A673 (cell line): ENCODE measurements at regions not wholly inside any gene's neighbourhood (a gene's known extent, or its start where the extent isn't known, plus 50 kb on each side); places are given as distances from the start of the nearest gene placed in this dataset.

Experiments used
- BruUV-seq: library from RNA; stranded (reverse); fragments of 400-500 nt; replicated peaks from 2 replicates; lab custom pipeline; 2021; lab: Mats Ljungman, UMichigan
- CTCF ChIA-PET: fragments of 300-600 bp; sonication (Branson Sonifier 250); formaldehyde crosslinking; loops from one replicate; lab custom pipeline; 2022; ENCODE audit warnings: antibody characterized with exemption; lab: Charles Lee
- POLR2A ChIA-PET: fragments of 300-600 bp; sonication (Branson Sonifier 250); formaldehyde crosslinking; loops from one replicate; lab custom pipeline; 2022; ENCODE audit warnings: antibody characterized with exemption; ENCODE audit not compliant: low non-redundant PET; lab: Charles Lee
- DNase-seq: peaks from one replicate; pipeline ENCODE4 v3.0.0-alpha.2; 2015; ENCODE audit warnings: low spot score
- H3K27ac ChIP-seq: fragments of 200-600 bp; sonication (generic); 2 replicates; pipeline ENCODE4 v1.5.1; 2016; ENCODE audit warnings: mixed run types, low read depth, mild to moderate bottlenecking, mixed read lengths, antibody characterized with exemption, low read length; ENCODE audit not compliant: poor library complexity, severe bottlenecking
- H3K27me3 ChIP-seq: fragments of 200-600 bp; sonication (generic); replicated peaks from 2 replicates; pipeline ENCODE4 v1.6.1; 2017; ENCODE audit warnings: mixed run types, low read depth, mild to moderate bottlenecking, mixed read lengths, antibody characterized with exemption, low read length; ENCODE audit not compliant: insufficient read depth, poor library complexity
- H3K36me3 ChIP-seq: fragments of 200-600 bp; sonication (generic); 2 replicates; pipeline ENCODE4 v1.6.1; 2016; ENCODE audit warnings: mixed run types, mild to moderate bottlenecking, mixed read lengths, antibody characterized with exemption, low read length; ENCODE audit not compliant: insufficient read depth, poor library complexity, severe bottlenecking
- H3K4me1 ChIP-seq: fragments of 200-600 bp; sonication (generic); 2 replicates; pipeline ENCODE4 v1.6.1; 2017; ENCODE audit warnings: mixed run types, mild to moderate bottlenecking, mixed read lengths, antibody characterized with exemption, low read length; ENCODE audit not compliant: insufficient read depth, poor library complexity, severe bottlenecking
- H3K4me3 ChIP-seq: fragments of 200-600 bp; sonication (generic); 2 replicates; pipeline ENCODE4 v1.5.1; 2016; ENCODE audit warnings: low read depth, mixed run types, mild to moderate bottlenecking, mixed read lengths, low read length; ENCODE audit not compliant: poor library complexity, severe bottlenecking
- H3K9me3 ChIP-seq: fragments of 200-600 bp; sonication (generic); 2 replicates; pipeline ENCODE4 v1.6.1; 2016; ENCODE audit warnings: mixed run types, low read depth, mild to moderate bottlenecking, mixed read lengths, antibody characterized with exemption, low read length; ENCODE audit not compliant: poor library complexity, severe bottlenecking
- EZH2 ChIP-seq: fragments of 200-600 bp; sonication (generic); IDR thresholded peaks from 2 replicates; pipeline ENCODE4 v1.6.1; 2017; ENCODE audit warnings: borderline replicate concordance, low read depth, mild to moderate bottlenecking, mixed read lengths, antibody characterized with exemption, low read length; ENCODE audit not compliant: poor library complexity, severe bottlenecking
- intact Hi-C: fragments of 100-400 bp; cut with micrococcal nuclease; formaldehyde crosslinking; loops from one replicate; pipeline ENCODE4 v1.10.0; 2022; ENCODE audit not compliant: unreplicated experiment
- TF ChIP-seq, protein P1 (sequence below): fragments of 300-800, 200-600 bp; sonication (generic); conservative IDR thresholded peaks from 2 replicates; pipeline ENCODE4 v1.5.1; 2017; ENCODE audit warnings: low read depth, mild to moderate bottlenecking, antibody characterized with exemption, low read length, moderate library complexity, mixed read lengths

DNA sequence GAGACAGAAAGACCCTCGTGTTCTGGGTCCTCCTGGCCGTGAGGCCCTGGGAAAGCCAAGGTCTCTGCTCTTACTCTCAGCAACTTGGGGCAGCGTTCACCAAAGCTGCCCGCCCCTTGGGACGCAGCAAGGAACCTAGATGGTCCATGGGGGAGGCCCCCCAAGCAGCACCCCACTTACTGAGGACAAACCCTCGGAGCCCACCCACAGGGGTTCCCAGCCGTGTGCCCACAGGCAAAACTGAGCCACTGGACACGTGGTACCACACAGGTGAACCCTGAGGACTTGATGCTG is 166.2 kb upstream of the IQSEC1 start:
- Histone ChIP-seq H3K36me3 (no peaks in the 10 kb centered on the region), H3K27ac (no peak overlapping the region), H3K4me1 (peaks cover 10% of the 10 kb centered on the region), H3K9me3 (no peaks in the 10 kb centered on the region), H3K27me3 (no peaks in the 10 kb centered on the region), H3K4me3 (no peak overlapping the region)
- ChIA-PET CTCF (no interaction called here), POLR2A (no interaction called here)
- TF ChIP-seq, protein P1, sequence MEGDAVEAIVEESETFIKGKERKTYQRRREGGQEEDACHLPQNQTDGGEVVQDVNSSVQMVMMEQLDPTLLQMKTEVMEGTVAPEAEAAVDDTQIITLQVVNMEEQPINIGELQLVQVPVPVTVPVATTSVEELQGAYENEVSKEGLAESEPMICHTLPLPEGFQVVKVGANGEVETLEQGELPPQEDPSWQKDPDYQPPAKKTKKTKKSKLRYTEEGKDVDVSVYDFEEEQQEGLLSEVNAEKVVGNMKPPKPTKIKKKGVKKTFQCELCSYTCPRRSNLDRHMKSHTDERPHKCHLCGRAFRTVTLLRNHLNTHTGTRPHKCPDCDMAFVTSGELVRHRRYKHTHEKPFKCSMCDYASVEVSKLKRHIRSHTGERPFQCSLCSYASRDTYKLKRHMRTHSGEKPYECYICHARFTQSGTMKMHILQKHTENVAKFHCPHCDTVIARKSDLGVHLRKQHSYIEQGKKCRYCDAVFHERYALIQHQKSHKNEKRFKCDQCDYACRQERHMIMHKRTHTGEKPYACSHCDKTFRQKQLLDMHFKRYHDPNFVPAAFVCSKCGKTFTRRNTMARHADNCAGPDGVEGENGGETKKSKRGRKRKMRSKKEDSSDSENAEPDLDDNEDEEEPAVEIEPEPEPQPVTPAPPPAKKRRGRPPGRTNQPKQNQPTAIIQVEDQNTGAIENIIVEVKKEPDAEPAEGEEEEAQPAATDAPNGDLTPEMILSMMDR = no peak
- TF ChIP-seq EZH2 = no peak
- DNase-seq = no peak
- no TSS peak for BruUV-seq
- intact Hi-C loops = no loop called here

DNA sequence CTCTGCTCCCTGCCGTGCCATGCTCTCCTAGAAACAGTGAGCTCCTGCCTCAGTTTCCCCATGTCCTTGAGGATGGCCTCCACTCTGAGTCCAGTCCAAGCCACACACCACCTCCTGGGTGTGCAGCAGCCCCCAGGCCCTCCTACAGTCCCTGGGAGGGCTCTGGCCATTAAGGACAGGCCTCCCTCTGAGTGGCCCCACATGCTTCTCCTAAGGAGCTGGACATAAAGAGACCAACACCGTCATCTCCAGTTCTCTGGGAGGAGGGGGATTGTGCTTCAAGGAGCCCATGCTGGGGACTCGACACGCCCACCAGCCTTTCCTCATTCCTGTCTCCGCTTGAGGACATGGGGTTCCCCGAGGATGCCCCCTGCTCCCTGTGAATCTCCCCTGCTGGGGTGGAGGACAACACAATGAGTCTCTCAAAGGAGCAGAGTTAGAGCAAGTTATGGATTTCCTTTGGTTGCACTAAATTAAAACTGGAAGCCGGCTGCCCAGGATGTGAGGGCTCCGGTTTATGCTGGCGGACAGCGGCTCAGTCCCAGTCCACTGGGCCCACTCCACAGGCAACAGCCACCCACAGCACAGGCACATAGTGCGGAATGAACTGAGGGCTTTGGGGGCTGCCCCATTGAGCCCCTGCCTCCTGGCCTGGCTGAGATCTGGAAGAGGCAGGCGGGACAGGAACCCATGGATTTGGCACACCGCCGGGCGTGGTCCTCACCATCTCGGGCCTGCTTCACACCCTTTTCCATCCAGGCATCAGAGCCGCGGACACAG is 165.6 kb upstream of the IQSEC1 start:
- no peaks in the 10 kb centered on the region for H3K27me3 ChIP-seq
- TF ChIP-seq, protein P1 = no peak
- TF ChIP-seq EZH2 = no peak
- H3K9me3 ChIP-seq = no peaks in the 10 kb centered on the region
- intact Hi-C loops = no loop called here
- no peak for DNase-seq
- H3K36me3 ChIP-seq = no peaks in the 10 kb centered on the region
- no peak overlapping the region for H3K27ac ChIP-seq
- BruUV-seq = no TSS peak
- peaks cover 15% of the 10 kb centered on the region for H3K4me1 ChIP-seq
- ChIA-PET POLR2A (no interaction called here), CTCF (no interaction called here)
- H3K4me3 ChIP-seq = no peak overlapping the region

DNA sequence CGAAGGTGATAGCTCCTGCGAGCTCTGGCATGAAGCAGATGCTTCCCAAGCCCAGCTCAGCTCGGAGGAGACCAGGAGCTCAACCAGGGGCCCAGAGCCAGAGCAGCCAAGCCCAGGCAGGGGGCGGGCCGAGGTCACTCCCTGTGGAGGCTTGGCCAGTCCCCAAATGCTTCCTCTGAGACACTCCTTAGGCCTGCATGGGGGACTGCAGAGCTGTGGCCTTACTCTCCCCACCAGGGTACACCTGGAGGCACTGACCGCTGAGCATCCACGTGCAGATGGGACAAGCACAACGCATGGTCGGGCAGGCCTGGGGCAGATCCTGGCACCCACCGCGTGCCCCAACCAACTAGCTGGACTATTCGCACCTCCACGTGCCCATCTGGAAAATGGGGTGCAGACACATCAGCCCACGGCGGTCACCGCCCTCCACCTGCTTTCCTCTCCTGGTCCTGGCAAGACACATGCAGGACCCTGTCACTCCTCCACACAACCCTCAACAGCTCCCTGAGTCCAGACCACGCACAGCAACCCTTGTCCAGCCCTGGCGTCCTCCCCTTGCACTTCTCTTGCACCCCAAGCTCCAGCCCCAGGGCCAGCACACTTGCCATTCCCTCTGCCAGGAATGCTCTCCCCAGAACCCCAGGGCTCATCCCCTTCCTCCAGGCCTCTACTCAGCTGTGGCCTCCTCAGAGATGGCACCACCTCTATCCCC is 164.7 kb upstream of the IQSEC1 start:
- BruUV-seq = no TSS peak
- Histone ChIP-seq H3K36me3 (no peaks in the 10 kb centered on the region), H3K9me3 (no peaks in the 10 kb centered on the region), H3K27me3 (no peaks in the 10 kb centered on the region), H3K4me3 (no peak overlapping the region), H3K27ac (no peak overlapping the region), H3K4me1 (peaks cover 19% of the 10 kb centered on the region)
- ChIA-PET CTCF (no interaction called here), POLR2A (no interaction called here)
- intact Hi-C loops = no loop called here
- no peak for DNase-seq
- TF ChIP-seq EZH2 = no peak
- TF ChIP-seq, protein P1 = no peak
